IMR-90 (cell line): ENCODE measurements at regions not wholly inside any gene's neighbourhood (a gene's known extent, or its start where the extent isn't known, plus 50 kb on each side); places are given as distances from the start of the nearest gene placed in this dataset.

Source experiments
- ATAC-seq: fragments of 200-7000 bp; cut with Tn5 transposase; 2 replicates; pipeline ENCODE4 v1.9.1; 2020; ENCODE audit warnings: low read depth, mild to moderate bottlenecking, moderate library complexity
- BruUV-seq: library from RNA; stranded (reverse); fragments of 400-500 nt; replicated peaks from 2 replicates; lab custom pipeline; 2021; lab: Mats Ljungman, UMichigan
- CTCF ChIA-PET: fragments of 300-600 bp; formaldehyde crosslinking; extraction: SDS; loops from one replicate; lab custom pipeline; 2021; ENCODE audit warnings: antibody characterized with exemption; lab: Yijun Ruan, JAX
- POLR2A ChIA-PET: fragments of 300-600 bp; sonication (Branson Sonifier 250); formaldehyde crosslinking; loops from one replicate; lab custom pipeline; 2022; ENCODE audit warnings: antibody characterized with exemption; ENCODE audit not compliant: unreplicated experiment; lab: Charles Lee
- DNase-seq: peaks from one replicate; pipeline ENCODE4 v3.0.0; 2013
- H2AFZ ChIP-seq: replicated peaks from 2 replicates; pipeline ENCODE3; 2013; ENCODE audit warnings: low read length, mild to moderate bottlenecking; ENCODE audit not compliant: poor library complexity
- H2AK5ac ChIP-seq: 2 replicates; pipeline ENCODE4 v1.6.1; 2013; ENCODE audit warnings: low read depth, low read length, inconsistent platforms
- H2AK9ac ChIP-seq: replicated peaks from 2 replicates; pipeline ENCODE3; 2013; ENCODE audit warnings: mild to moderate bottlenecking, low read depth, low read length, moderate library complexity; ENCODE audit not compliant: poor library complexity
- H2BK120ac ChIP-seq: 2 replicates; pipeline ENCODE4 v1.6.1; 2013; ENCODE audit warnings: low read depth, low read length, inconsistent platforms
- H2BK15ac ChIP-seq: 3 replicates; pipeline ENCODE4 v1.6.1; 2013; ENCODE audit warnings: low read depth, low read length, inconsistent platforms
- H2BK20ac ChIP-seq: 2 replicates; pipeline ENCODE4 v1.6.1; 2013; ENCODE audit warnings: low read depth, mild to moderate bottlenecking, inconsistent platforms, low read length, moderate library complexity
- H2BK5ac ChIP-seq: 2 replicates; pipeline ENCODE4 v1.6.1; 2013; ENCODE audit warnings: mild to moderate bottlenecking, low read depth, low read length, inconsistent platforms; ENCODE audit not compliant: poor library complexity, severe bottlenecking
- H3K14ac ChIP-seq: replicated peaks from 2 replicates; pipeline ENCODE4 v1.6.1; 2013; ENCODE audit warnings: low read depth, low read length, inconsistent platforms
- H3K18ac ChIP-seq: 2 replicates; pipeline ENCODE4 v1.6.1; 2013; ENCODE audit warnings: low read depth, low read length, control low read depth
- H3K23ac ChIP-seq: 2 replicates; pipeline ENCODE4 v1.6.1; 2013; ENCODE audit warnings: low read depth, low read length, inconsistent platforms
- H3K27ac ChIP-seq: 2 replicates; pipeline ENCODE4 v1.5.1; 2013; ENCODE audit warnings: mild to moderate bottlenecking, control low read depth, low read length; ENCODE audit not compliant: insufficient read depth
- H3K27me3 ChIP-seq: 2 replicates; pipeline ENCODE4 v1.6.1; 2013; ENCODE audit warnings: low read length; ENCODE audit not compliant: control insufficient read depth, insufficient read depth
- H3K36me3 ChIP-seq: 2 replicates; pipeline ENCODE4 v1.6.1; 2013; ENCODE audit warnings: low read length, mixed read lengths; ENCODE audit not compliant: control insufficient read depth, insufficient read depth
- H3K4ac ChIP-seq: 2 replicates; pipeline ENCODE4 v1.6.1; 2013; ENCODE audit warnings: low read depth, low read length, inconsistent platforms
- H3K4me1 ChIP-seq: 2 replicates; pipeline ENCODE4 v1.6.1; 2013; ENCODE audit warnings: low read length, mixed read lengths; ENCODE audit not compliant: control insufficient read depth, insufficient read depth
- H3K4me2 ChIP-seq: 2 replicates; pipeline ENCODE4 v1.6.1; 2013; ENCODE audit warnings: low read depth, mild to moderate bottlenecking, control low read depth, low read length, moderate library complexity
- H3K4me3 ChIP-seq: 2 replicates; pipeline ENCODE4 v1.5.1; 2013; ENCODE audit warnings: low read depth, mild to moderate bottlenecking, control low read depth, low read length, moderate library complexity; ENCODE audit not compliant: insufficient read depth
- H3K56ac ChIP-seq: 2 replicates; pipeline ENCODE4 v1.6.1; 2013; ENCODE audit warnings: low read length, inconsistent platforms; ENCODE audit not compliant: insufficient read depth; ENCODE audit errors: extremely low read depth
- H3K79me1 ChIP-seq, 2 experiments: 2 replicates each; pipeline ENCODE4 v1.6.1; 2013; ENCODE audit warnings: low read length in 2 of 2, inconsistent platforms in 1 of 2, low read depth in 1 of 2
- H3K9ac ChIP-seq: 2 replicates; pipeline ENCODE4 v1.6.1; 2013; ENCODE audit warnings: low read depth, low read length, control low read depth
- H3K9me1 ChIP-seq: 2 replicates; pipeline ENCODE4 v1.6.1; 2013; ENCODE audit warnings: low read length, inconsistent platforms; ENCODE audit not compliant: insufficient read depth
- H3K9me3 ChIP-seq: 2 replicates; pipeline ENCODE4 v1.6.1; 2013; ENCODE audit warnings: low read length; ENCODE audit not compliant: control insufficient read depth, insufficient read depth
- H4K20me1 ChIP-seq: 2 replicates; pipeline ENCODE4 v1.6.1; 2013; ENCODE audit warnings: low read length, inconsistent platforms; ENCODE audit not compliant: insufficient read depth
- H4K5ac ChIP-seq: 2 replicates; pipeline ENCODE4 v1.6.1; 2013; ENCODE audit warnings: mild to moderate bottlenecking, low read depth, low read length, control low read depth
- H4K8ac ChIP-seq, 2 experiments: 2 replicates each; pipeline ENCODE4 v1.6.1; 2013; ENCODE audit warnings: low read depth in 2 of 2, low read length in 2 of 2, control low read depth in 1 of 2, inconsistent platforms in 1 of 2
- H4K91ac ChIP-seq: 2 replicates; pipeline ENCODE4 v1.6.1; 2013; ENCODE audit warnings: low read depth, low read length, inconsistent platforms; ENCODE audit not compliant: insufficient read depth
- CTCF ChIP-seq: conservative IDR thresholded peaks from 2 replicates; pipeline ENCODE4 v1.5.1; 2012; ENCODE audit warnings: mild to moderate bottlenecking, low read depth, low read length, improper control_type of control experiment
- WGBS, 2 experiments: methylation state at CpG; one replicate each; pipeline versions ENCODE4 v1.1.5 to v1.1.7; 2013; ENCODE audit warnings: missing lambda C conversion rate in 2 of 2; ENCODE audit not compliant: insufficient read length in 1 of 2; ENCODE audit errors: extremely low coverage in 2 of 2; 5-methylcytosine and 5-hydroxymethylcytosine counted together
- dilution Hi-C: fragments of 300-500 bp; cut with HindIII; formaldehyde crosslinking; loops from one replicate; pipeline ENCODE4 v1.14.3; 2018; ENCODE audit warnings: low sequenced_read_pairs; ENCODE audit not compliant: unreplicated experiment
- in situ Hi-C: fragments of 300-500 bp; cut with MboI; formaldehyde crosslinking; loops from 3 replicates; pipeline ENCODE4 v1.14.3; 2019; ENCODE audit warnings: low sequenced_read_pairs, inconsistent platforms, mixed read lengths
- intact Hi-C: fragments of 100-400 bp; cut with micrococcal nuclease; formaldehyde crosslinking; loops from 2 replicates; pipeline ENCODE4 v1.10.0; 2022

GRCh38 chr4:125388613-125389012 is 73.9 kb downstream of the FAT4 start:
- ATAC-seq (no peak), DNase-seq (peak; percentile 70)
- Histone ChIP-seq H2AK9ac (no peak overlapping the region), H3K14ac (no peak overlapping the region), H3K4ac (peak overlapping the region; percentile 23; the same call in 1 of the 2 replicates), H3K4me2 (peak overlapping the region; percentile 71; the same call in 1 of the 2 replicates), H2BK15ac (0 out of 3 replicates have a peak overlapping the region, but pooled peaks have one; percentile 4), H2BK120ac (peak overlapping the region; percentile 48), H3K27ac (peak overlapping the region; percentile 84; the same call in 1 of the 2 replicates), H3K4me3 (no peak overlapping the region), H3K27me3 (no peaks in the 10 kb centered on the region), H3K18ac (peak overlapping the region; percentile 97), H3K23ac (no peak overlapping the region), H2AK5ac (no peak overlapping the region), H3K56ac (no peak overlapping the region; the same call in 1 of the 2 replicates), H3K9ac (no peak overlapping the region), H3K4me1 (peaks cover 4% of the 10 kb centered on the region), H3K36me3 (no peaks in the 10 kb centered on the region), H2AFZ (no peak overlapping the region), H4K5ac (peak overlapping the region; percentile 88), H2BK20ac (peak overlapping the region; percentile 70; the same call in 1 of the 2 replicates), H2BK5ac (peak overlapping the region; percentile 100), H3K9me3 (no peaks in the 10 kb centered on the region), H4K91ac (no peak overlapping the region), H4K8ac (peak overlapping the region; percentile 4 to 16; a peak in 1 of 4 replicates), H3K79me1 (peaks cover 9 to 16% of the 10 kb centered on the region in 2 experiments; a peak in 3 of 4 replicates), H4K20me1 (no peaks in the 10 kb centered on the region), H3K9me1 (no peaks in the 10 kb centered on the region)
- in situ Hi-C loops (no loop called here), dilution Hi-C loops (no loop called here), intact Hi-C loops (loop anchor here (2.0 to 5.0 kb wide), 2 partner anchors 20 to 354 kb away; no protein-coding TSS in a partner anchor)
- no TSS peak for BruUV-seq
- WGBS, 2 experiments: no CpG with 5 or more reads among the region's 1 CpG
- no peak for TF ChIP-seq CTCF
- ChIA-PET POLR2A (no interaction called here), CTCF (no interaction called here)
